A549 (cell line): ENCODE measurements at regions not wholly inside any gene's neighbourhood (a gene's known extent, or its start where the extent isn't known, plus 50 kb on each side); places are given as distances from the start of the nearest gene placed in this dataset.

Experiments used
- CBX2 ChIP-seq: fragments of 200-600 bp; sonication (generic); IDR thresholded peaks from 2 replicates; pipeline ENCODE4 v1.6.1; 2016; ENCODE audit warnings: low read depth, mild to moderate bottlenecking, borderline replicate concordance
- MAX ChIP-seq: IDR thresholded peaks from 2 replicates; pipeline ENCODE4 v1.6.1; 2012
- POLR2A ChIP-seq: IDR thresholded peaks from 2 replicates; pipeline ENCODE4 v1.6.1; 2012; ENCODE audit warnings: mild to moderate bottlenecking, low read length
- TP53 ChIP-seq: fragments of 250-450 bp; sonication (Bioruptor Pico); IDR thresholded peaks from 2 replicates; pipeline ENCODE4 v1.5.0; 2021; ENCODE audit warnings: mild to moderate bottlenecking, moderate library complexity
- USF2 ChIP-seq: fragments of 450-650 bp; IDR thresholded peaks from 2 replicates; pipeline ENCODE4 v1.6.1; 2014; ENCODE audit warnings: antibody characterized with exemption

- TF ChIP-seq POLR2A (no peak), CBX2 (no peak), TP53 (CRISPR knock-in tag) (no peak), USF2 (no peak), MAX (no peak)
Measured at GRCh38 chr3:64853456-64853855, 165.7 kb upstream of the ADAMTS9 start.
